H1 (cell line): ENCODE measurements at regions not wholly inside any gene's neighbourhood (a gene's known extent, or its start where the extent isn't known, plus 50 kb on each side); places are given as distances from the start of the nearest gene placed in this dataset.

Experiments
- CTCF ChIP-seq, 3 experiments: IDR thresholded peaks; 1 replicate in 2 of 3; 2 replicates in 1 of 3; pipeline versions ENCODE4 v1.5.1 to v1.6.1; 2011; ENCODE audit warnings: low read length in 3 of 3, mild to moderate bottlenecking in 3 of 3, inconsistent platforms in 2 of 3, low read depth in 1 of 3, moderate library complexity in 1 of 3; ENCODE audit not compliant: insufficient read depth in 1 of 3; ENCODE audit errors: control extremely low read depth in 1 of 3
- EZH2 ChIP-seq: fragments of 200-600 bp; sonication (generic); IDR thresholded peaks from 2 replicates; pipeline ENCODE4 v1.7.1; 2012; ENCODE audit warnings: low read depth, mild to moderate bottlenecking, moderate library complexity, low read length, inconsistent platforms; ENCODE audit not compliant: severe bottlenecking
- JUN ChIP-seq: IDR thresholded peaks from 2 replicates; pipeline ENCODE4 v1.6.1; 2011; ENCODE audit warnings: low read depth, mild to moderate bottlenecking, improper control_type of control experiment, low read length
- MAX ChIP-seq: IDR thresholded peaks from 2 replicates; pipeline ENCODE4 v1.6.1; 2012; ENCODE audit warnings: inconsistent platforms
- POLR2A ChIP-seq, 2 experiments: IDR thresholded peaks; 1 replicate in 1 of 2; 2 replicates in 1 of 2; pipeline ENCODE4 v1.6.1; 2011; ENCODE audit warnings: low read depth in 2 of 2, low read length in 2 of 2, mild to moderate bottlenecking in 2 of 2; ENCODE audit errors: control extremely low read depth in 1 of 2
- POLR2AphosphoS5 ChIP-seq: IDR thresholded peaks from 2 replicates; pipeline ENCODE4 v1.6.1; 2011; ENCODE audit warnings: low read depth, low read length
- RAD21 ChIP-seq, 2 experiments: IDR thresholded peaks in 1 of 2; conservative IDR thresholded peaks in 1 of 2; 2 replicates each; pipeline ENCODE4 v1.6.1; 2011; ENCODE audit warnings: low read depth in 2 of 2, low read length in 2 of 2, improper control_type of control experiment in 1 of 2, inconsistent platforms in 1 of 2, mild to moderate bottlenecking in 1 of 2, moderate library complexity in 1 of 2
- SP1 ChIP-seq: IDR thresholded peaks from 2 replicates; pipeline ENCODE4 v1.6.1; 2011; ENCODE audit warnings: low read depth, low read length
- TAF1 ChIP-seq: IDR thresholded peaks from 2 replicates; pipeline ENCODE4 v1.6.1; 2011; ENCODE audit warnings: mild to moderate bottlenecking, low read depth, low read length
- ZNF274 ChIP-seq: IDR thresholded peaks from 2 replicates; pipeline ENCODE4 v1.7.0; 2012; ENCODE audit warnings: low read length, borderline replicate concordance; ENCODE audit errors: extremely low read depth

- TF ChIP-seq CTCF (IDR thresholded peaks at IDR 0.05; ENCODE audit: control extremely low read depth in 1 of 3, insufficient read depth in 1 of 3, low read depth in 1 of 3, low read length in 3 of 3), result no peak
- no peak for TF ChIP-seq POLR2AphosphoS5
- no peak for TF ChIP-seq POLR2A (IDR thresholded peaks at IDR 0.05; ENCODE audit: control extremely low read depth in 1 of 2, low read depth in 2 of 2, low read length in 2 of 2)
- TF ChIP-seq EZH2, result no peak
- TF ChIP-seq ZNF274, result no peak
- no peak for TF ChIP-seq JUN
- TF ChIP-seq RAD21 (IDR thresholded peaks at IDR 0.05 in 1 of 2, conservative IDR thresholded peaks at IDR 0.05 in 1 of 2; ENCODE audit: low read depth in 2 of 2, low read length in 2 of 2), result no peak
- TF ChIP-seq TAF1, result no peak
- no peak for TF ChIP-seq SP1
- TF ChIP-seq MAX, result no peak
Observed at GRCh38 chr2:8267721-8268120, 414.1 kb upstream of the ID2 start.
